Cardiac muscle cell (in vitro differentiated cells and primary cell): ENCODE measurements at regions not wholly inside any gene's neighbourhood (a gene's known extent, or its start where the extent isn't known, plus 50 kb on each side); places are given as distances from the start of the nearest gene placed in this dataset.
A peak's percentile ranks its signal among the peaks of the same experiment; 100 is the strongest.

Source experiments
- DNase-seq, 2 donors: peaks; one replicate each; pipeline versions ENCODE4 v3.0.0 to v3.0.0-alpha.2; 2010 to 2017; ENCODE audit warnings: low read depth in 1 of 2, low spot score in 1 of 2
- H3K27ac ChIP-seq: fragments of 200-600 bp; sonication (generic); 2 replicates; pipeline ENCODE4 v1.5.1; 2016
- H3K27me3 ChIP-seq: fragments of 200-600 bp; sonication (generic); 2 replicates; pipeline ENCODE4 v1.6.0; 2016; ENCODE audit warnings: control low read depth
- H3K36me3 ChIP-seq: fragments of 200-600 bp; sonication (generic); 2 replicates; pipeline ENCODE4 v1.5.1; 2016; ENCODE audit warnings: control low read depth
- H3K4me1 ChIP-seq: fragments of 200-600 bp; sonication (generic); 2 replicates; pipeline ENCODE4 v1.8.1; 2017; ENCODE audit warnings: low read depth, mild to moderate bottlenecking, mixed run types
- H3K4me3 ChIP-seq: fragments of 200-600 bp; sonication (generic); 2 replicates; pipeline ENCODE4 v1.5.1; 2016; ENCODE audit warnings: mild to moderate bottlenecking
- H3K9me3 ChIP-seq: fragments of 200-600 bp; sonication (generic); 2 replicates; pipeline ENCODE4 v1.5.1; 2017; ENCODE audit warnings: low read depth, mild to moderate bottlenecking, control low read depth
- CTCF ChIP-seq: IDR thresholded peaks from 2 replicates; pipeline ENCODE4 v1.5.1; 2012; ENCODE audit warnings: low read depth, mild to moderate bottlenecking, low read length

GRCh38 chr4:11097725-11098124 lies 331.0 kb downstream of the HS3ST1 start:
- TF ChIP-seq CTCF: no peak
- Histone ChIP-seq H3K9me3 (no peaks in the 10 kb centered on the region), H3K4me3 (no peak overlapping the region), H3K4me1 (no peaks in the 10 kb centered on the region), H3K36me3 (no peaks in the 10 kb centered on the region), H3K27me3 (no peaks in the 10 kb centered on the region), H3K27ac (no peak overlapping the region)
- DNase-seq: no peak

- H3K4me3 ChIP-seq: no peak overlapping the region
- TF ChIP-seq CTCF: no peak
These were observed 347.7 kb downstream of the HS3ST1 start for GRCh38 chr4:11081006-11081405.

GRCh38 chr4:11079171-11079570 lies 349.5 kb downstream of the HS3ST1 start:
- H3K4me1 ChIP-seq: no peaks in the 10 kb centered on the region
- peak in 1 of 2 donors; percentile 14 for DNase-seq
- H3K4me3 ChIP-seq: no peak overlapping the region
- no peaks in the 10 kb centered on the region for H3K9me3 ChIP-seq
- H3K27ac ChIP-seq: no peak overlapping the region
- no peaks in the 10 kb centered on the region for H3K27me3 ChIP-seq
- no peak for TF ChIP-seq CTCF
- H3K36me3 ChIP-seq: no peaks in the 10 kb centered on the region

More at GRCh38 chr4:11081006-11081405, 347.7 kb downstream of the HS3ST1 start:
- H3K27ac ChIP-seq: no peak overlapping the region
- no peaks in the 10 kb centered on the region for H3K9me3 ChIP-seq
- H3K36me3 ChIP-seq: no peaks in the 10 kb centered on the region
- H3K27me3 ChIP-seq: no peaks in the 10 kb centered on the region
- peak in 1 of 2 donors; percentile 6 for DNase-seq
- no peaks in the 10 kb centered on the region for H3K4me1 ChIP-seq

- Histone ChIP-seq H3K4me1 (no peaks in the 10 kb centered on the region), H3K36me3 (no peaks in the 10 kb centered on the region), H3K9me3 (no peaks in the 10 kb centered on the region), H3K27me3 (no peaks in the 10 kb centered on the region), H3K4me3 (no peak overlapping the region), H3K27ac (no peak overlapping the region)
- no peak for DNase-seq
- TF ChIP-seq CTCF: no peak
These were observed 354.0 kb downstream of the HS3ST1 start for GRCh38 chr4:11074581-11075241.

- Histone ChIP-seq H3K27me3 (no peaks in the 10 kb centered on the region), H3K27ac (no peak overlapping the region), H3K9me3 (no peaks in the 10 kb centered on the region), H3K4me3 (no peak overlapping the region), H3K4me1 (peaks cover 8% of the 10 kb centered on the region), H3K36me3 (no peaks in the 10 kb centered on the region)
- TF ChIP-seq CTCF: peak; percentile 22
- peak in 1 of 2 donors; percentile 98 for DNase-seq
These were observed 355.1 kb downstream of the HS3ST1 start for GRCh38 chr4:11073621-11074051.

GRCh38 chr4:11072999-11073398 lies 355.7 kb downstream of the HS3ST1 start:
- H3K27me3 ChIP-seq: no peaks in the 10 kb centered on the region
- no peak overlapping the region for H3K27ac ChIP-seq
- no peak overlapping the region for H3K4me3 ChIP-seq
- no peaks in the 10 kb centered on the region for H3K9me3 ChIP-seq
- no peaks in the 10 kb centered on the region for H3K36me3 ChIP-seq
- no peak for TF ChIP-seq CTCF
- H3K4me1 ChIP-seq: peaks cover 8% of the 10 kb centered on the region
- DNase-seq: peak in 1 of 2 donors; percentile 32
